GM18508 (cell line): ENCODE measurements at regions not wholly inside any gene's neighbourhood (a gene's known extent, or its start where the extent isn't known, plus 50 kb on each side); places are given as distances from the start of the nearest gene placed in this dataset.

ENCODE experiments used
- ATAC-seq: cut with Tn5 transposase; IDR thresholded peaks from one replicate; pipeline ENCODE4 v1.9.1; 2021; ENCODE audit warnings: moderate number of reproducible peaks; ENCODE audit not compliant: insufficient read depth, unreplicated experiment

GRCh38 chr6:2477250-2477649 lies 231.8 kb upstream of the GMDS start:
- ATAC-seq, result no peak

- no peak for ATAC-seq
Observed at GRCh38 chr6:2476376-2476775, 231.0 kb upstream of the GMDS start.

GRCh38 chr6:2471472-2471871 lies 226.1 kb upstream of the GMDS start:
- ATAC-seq, result no peak

GRCh38 chr6:2469428-2469827 lies 224.0 kb upstream of the GMDS start:
- no peak for ATAC-seq

- ATAC-seq, result no peak
Observed at GRCh38 chr6:2468601-2468955, 223.2 kb upstream of the GMDS start.

- ATAC-seq, result no peak
Observed at GRCh38 chr6:2467929-2468600, 222.7 kb upstream of the GMDS start.

- no peak for ATAC-seq
Observed at GRCh38 chr6:2465336-2465735, 219.9 kb upstream of the GMDS start.

- no peak for ATAC-seq
Observed at GRCh38 chr6:2464641-2465040, 219.2 kb upstream of the GMDS start.

- no peak for ATAC-seq
Observed at GRCh38 chr6:2462831-2463230, 217.4 kb upstream of the GMDS start.

GRCh38 chr6:2460216-2460745 lies 214.9 kb upstream of the GMDS start:
- ATAC-seq, result no peak

GRCh38 chr6:2454180-2454579 lies 208.8 kb upstream of the GMDS start:
- no peak for ATAC-seq

GRCh38 chr6:2450546-2450945 lies 205.1 kb upstream of the GMDS start:
- ATAC-seq, result no peak

- no peak for ATAC-seq
Observed at GRCh38 chr6:2449572-2449940, 204.2 kb upstream of the GMDS start.

- no peak for ATAC-seq
Observed at GRCh38 chr6:2448826-2449571, 203.6 kb upstream of the GMDS start.

GRCh38 chr6:2447931-2448330 lies 202.5 kb upstream of the GMDS start:
- ATAC-seq, result no peak

GRCh38 chr6:2447318-2447920 lies 202.0 kb upstream of the GMDS start:
- no peak for ATAC-seq

GRCh38 chr6:2441601-2442475 lies 196.4 kb upstream of the GMDS start:
- ATAC-seq, result no peak

GRCh38 chr6:2440516-2440915 lies 195.1 kb upstream of the GMDS start:
- no peak for ATAC-seq

- ATAC-seq, result no peak
Observed at GRCh38 chr6:2439632-2440031, 194.2 kb upstream of the GMDS start.

- ATAC-seq, result no peak
Observed at GRCh38 chr6:2439082-2439481, 193.7 kb upstream of the GMDS start.
